ENCODE measurements at regions not wholly inside any gene's neighbourhood (a gene's known extent, or its start where the extent isn't known, plus 50 kb on each side); places are given as distances from the start of the nearest gene placed in this dataset.

DNA sequence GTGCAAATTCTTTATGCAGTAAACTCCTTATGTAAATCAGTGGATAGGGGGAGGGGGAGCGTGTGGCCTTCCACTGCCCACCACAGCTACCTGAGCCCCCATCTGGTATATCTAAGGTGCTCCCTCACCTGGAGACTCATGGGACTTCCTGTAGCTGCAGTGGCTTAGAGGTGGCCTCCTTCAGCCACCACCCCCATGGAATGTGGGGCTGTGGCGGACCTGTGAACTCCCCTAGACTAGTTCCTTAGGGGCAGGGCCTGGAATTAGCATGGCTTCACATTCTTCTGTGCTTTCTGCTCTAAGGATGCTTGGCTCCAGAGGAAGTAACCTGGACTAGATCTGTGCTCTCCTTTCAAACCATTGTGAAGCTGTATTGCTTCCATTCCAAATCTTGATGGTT is 550.5 kb upstream of the COBL start:
- Histone ChIP-seq H3K4me1 (ENCODE audit: insufficient read depth, low read length) (no peaks in the 10 kb centered on the region), H3K27ac (ENCODE audit: low read depth in 1 of 2, low read length in 2 of 2) (no peak overlapping the region), H3K36me3 (ENCODE audit: insufficient read depth, low read length) (no peaks in the 10 kb centered on the region), H3K27me3 (ENCODE audit: control insufficient read depth in 1 of 2, insufficient read depth in 2 of 2, low read length in 2 of 2) (no peaks in the 10 kb centered on the region), H3K9me3 (ENCODE audit: control insufficient read depth in 1 of 2, insufficient read depth in 1 of 2, low read length in 2 of 2) (peaks cover 0 to 8% of the 10 kb centered on the region in 2 experiments), H3K4me3 (ENCODE audit: low read length) (no peak overlapping the region)
- Mint-ChIP-seq H3K27me3 (no peaks in the 10 kb centered on the region), H3K36me3 (ENCODE audit: low read depth) (no peaks in the 10 kb centered on the region), H3K4me1 (ENCODE audit: low read depth) (no peaks in the 10 kb centered on the region), H3K27ac (no peak overlapping the region), H3K4me3 (no peak overlapping the region), H3K9me3 (peaks cover 13% of the 10 kb centered on the region)
- ATAC-seq (ENCODE audit: poor library complexity) (no peak), DNase-seq (no peak)
- ChIA-PET CTCF (no interaction called here), POLR2A (no interaction called here)
- no peak for TF ChIP-seq CTCF (IDR thresholded peaks at IDR 0.05)
- intact Hi-C loops (cut with DNase I, micrococcal nuclease), result no loop called here

DNA sequence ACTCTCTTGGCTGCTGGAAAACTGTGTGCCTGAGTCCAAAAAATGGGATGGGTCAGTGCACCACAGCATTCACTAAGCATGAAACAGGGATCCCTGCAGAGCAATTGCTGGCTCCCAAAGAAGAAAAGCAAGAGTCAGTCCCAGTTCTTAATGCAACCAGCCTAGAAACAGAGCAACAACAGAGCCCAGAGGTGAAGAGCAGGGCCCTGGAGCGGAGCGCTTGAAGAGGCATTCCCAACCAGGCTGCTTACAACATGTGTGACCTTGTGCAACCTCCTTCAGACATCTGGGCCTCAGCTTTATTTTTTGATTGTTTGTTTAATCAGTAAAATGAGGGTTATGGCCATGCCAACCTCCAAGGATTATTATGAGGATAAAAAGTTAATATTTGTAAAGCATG is 543.7 kb upstream of the COBL start:
- H3K36me3 Mint-ChIP-seq (ENCODE audit: low read depth), result no peaks in the 10 kb centered on the region
- H3K27ac Mint-ChIP-seq, result no peak overlapping the region
- intact Hi-C loops (cut with DNase I, micrococcal nuclease), result no loop called here
- DNase-seq, result no peak
- POLR2A ChIA-PET, result no interaction called here
- H3K9me3 ChIP-seq (ENCODE audit: control insufficient read depth in 1 of 2, insufficient read depth in 1 of 2, low read length in 2 of 2), result peaks cover 0 to 12% of the 10 kb centered on the region in 2 experiments
- H3K27me3 Mint-ChIP-seq, result no peaks in the 10 kb centered on the region
- H3K36me3 ChIP-seq (ENCODE audit: insufficient read depth, low read length), result no peaks in the 10 kb centered on the region
- H3K4me1 ChIP-seq (ENCODE audit: insufficient read depth, low read length), result no peaks in the 10 kb centered on the region
- no peaks in the 10 kb centered on the region for H3K4me1 Mint-ChIP-seq (ENCODE audit: low read depth)
- H3K4me3 ChIP-seq (ENCODE audit: low read length), result no peak overlapping the region
- ATAC-seq (ENCODE audit: poor library complexity), result no peak
- peaks cover 3% of the 10 kb centered on the region for H3K9me3 Mint-ChIP-seq
- CTCF ChIA-PET, result no interaction called here
- no peak overlapping the region for H3K4me3 Mint-ChIP-seq
- no peak overlapping the region for H3K27ac ChIP-seq (ENCODE audit: low read depth in 1 of 2, low read length in 2 of 2)
- no peaks in the 10 kb centered on the region for H3K27me3 ChIP-seq (ENCODE audit: control insufficient read depth in 1 of 2, insufficient read depth in 2 of 2, low read length in 2 of 2)
- TF ChIP-seq CTCF (IDR thresholded peaks at IDR 0.05), result no peak

- peaks cover 12% of the 10 kb centered on the region for H3K9me3 Mint-ChIP-seq
- no peak for TF ChIP-seq CTCF (IDR thresholded peaks at IDR 0.05)
- no peaks in the 10 kb centered on the region for H3K4me1 Mint-ChIP-seq (ENCODE audit: low read depth)
- no peak overlapping the region for H3K27ac Mint-ChIP-seq
- no peak for DNase-seq
- Histone ChIP-seq H3K9me3 (ENCODE audit: control insufficient read depth in 1 of 2, insufficient read depth in 1 of 2, low read length in 2 of 2) (peaks cover 5 to 8% of the 10 kb centered on the region in 2 experiments), H3K4me1 (ENCODE audit: insufficient read depth, low read length) (no peaks in the 10 kb centered on the region), H3K4me3 (ENCODE audit: low read length) (no peak overlapping the region), H3K27me3 (ENCODE audit: control insufficient read depth in 1 of 2, insufficient read depth in 2 of 2, low read length in 2 of 2) (no peaks in the 10 kb centered on the region), H3K27ac (ENCODE audit: low read depth in 1 of 2, low read length in 2 of 2) (no peak overlapping the region), H3K36me3 (ENCODE audit: insufficient read depth, low read length) (no peaks in the 10 kb centered on the region)
- CTCF ChIA-PET, result no interaction called here
- no peak for ATAC-seq (ENCODE audit: poor library complexity)
- no peak overlapping the region for H3K4me3 Mint-ChIP-seq
- POLR2A ChIA-PET, result no interaction called here
- no peaks in the 10 kb centered on the region for H3K36me3 Mint-ChIP-seq (ENCODE audit: low read depth)
- intact Hi-C loops (cut with DNase I, micrococcal nuclease), result no loop called here
- H3K27me3 Mint-ChIP-seq, result no peaks in the 10 kb centered on the region
These were observed 533.5 kb upstream of the COBL start for GRCh38 chr7:51850126-51850525.

Measured in CD4-positive, alpha-beta T cell (primary cell).